RWPE2 (cell line): ENCODE measurements at regions not wholly inside any gene's neighbourhood (a gene's known extent, or its start where the extent isn't known, plus 50 kb on each side); places are given as distances from the start of the nearest gene placed in this dataset.

Experiments used
- ATAC-seq: fragments of 200-7000 bp; cut with Tn5 transposase; 3 replicates; pipeline ENCODE4 v1.9.1; 2021; ENCODE audit warnings: low read depth
- DNase-seq: peaks from one replicate; pipeline ENCODE4 v3.0.0-alpha.2; 2020; ENCODE audit warnings: low spot score
- H3K27ac ChIP-seq: fragments of 450-650 bp; 2 replicates; pipeline ENCODE4 v1.5.1; 2017; ENCODE audit warnings: mild to moderate bottlenecking; ENCODE audit not compliant: poor library complexity, severe bottlenecking
- H3K27me3 ChIP-seq: fragments of 250-450 bp; sonication (Bioruptor Pico); 2 replicates; pipeline ENCODE4 v1.5.1; 2021; ENCODE audit warnings: mild to moderate bottlenecking, moderate library complexity; ENCODE audit not compliant: insufficient read depth, poor library complexity, severe bottlenecking
- H3K36me3 ChIP-seq: fragments of 250-450 bp; sonication (Bioruptor Pico); 2 replicates; pipeline ENCODE4 v1.5.1; 2020; ENCODE audit warnings: low read depth, mild to moderate bottlenecking, moderate library complexity
- H3K4me1 ChIP-seq: fragments of 250-450 bp; sonication (Bioruptor Pico); 2 replicates; pipeline ENCODE4 v1.5.1; 2021; ENCODE audit warnings: mild to moderate bottlenecking, moderate library complexity; ENCODE audit not compliant: insufficient read depth, poor library complexity, severe bottlenecking
- H3K4me3 ChIP-seq: fragments of 250-450 bp; sonication (Bioruptor Pico); 2 replicates; pipeline ENCODE4 v1.5.1; 2021; ENCODE audit warnings: mild to moderate bottlenecking, moderate library complexity; ENCODE audit not compliant: severe bottlenecking
- H3K9me3 ChIP-seq: fragments of 250-450 bp; sonication (Bioruptor Pico); 2 replicates; pipeline ENCODE4 v1.5.1; 2021; ENCODE audit warnings: mild to moderate bottlenecking, moderate library complexity; ENCODE audit not compliant: severe bottlenecking
- CTCF ChIP-seq: fragments of 450-650 bp; IDR thresholded peaks from one replicate; pipeline ENCODE4 v1.5.1; 2017; ENCODE audit warnings: mild to moderate bottlenecking, moderate library complexity; ENCODE audit not compliant: poor library complexity, severe bottlenecking

- Histone ChIP-seq H3K4me1 (no peaks in the 10 kb centered on the region), H3K36me3 (no peaks in the 10 kb centered on the region), H3K9me3 (no peaks in the 10 kb centered on the region), H3K4me3 (no peak overlapping the region), H3K27ac (no peak overlapping the region), H3K27me3 (peaks cover 6% of the 10 kb centered on the region)
- ATAC-seq = no peak
- no peak for DNase-seq
- no peak for TF ChIP-seq CTCF
Observed at GRCh38 chr5:23157169-23157568, 304.0 kb upstream of the CDH12 start.

GRCh38 chr5:23147625-23148024 lies 294.5 kb upstream of the CDH12 start:
- ATAC-seq = no peak
- Histone ChIP-seq H3K4me1 (no peaks in the 10 kb centered on the region), H3K9me3 (no peaks in the 10 kb centered on the region), H3K27me3 (peaks cover 3% of the 10 kb centered on the region), H3K4me3 (no peak overlapping the region), H3K27ac (no peak overlapping the region), H3K36me3 (no peaks in the 10 kb centered on the region)
- TF ChIP-seq CTCF = no peak
- no peak for DNase-seq

GRCh38 chr5:23146183-23146582 lies 293.0 kb upstream of the CDH12 start:
- DNase-seq = no peak
- no peaks in the 10 kb centered on the region for H3K36me3 ChIP-seq
- H3K4me3 ChIP-seq = no peak overlapping the region
- H3K9me3 ChIP-seq = no peaks in the 10 kb centered on the region
- no peak overlapping the region for H3K27ac ChIP-seq
- no peak for TF ChIP-seq CTCF
- no peak for ATAC-seq
- no peaks in the 10 kb centered on the region for H3K27me3 ChIP-seq
- no peaks in the 10 kb centered on the region for H3K4me1 ChIP-seq

- no peak overlapping the region for H3K27ac ChIP-seq
Observed at GRCh38 chr5:23139338-23140171, 286.4 kb upstream of the CDH12 start.

More at GRCh38 chr5:23139338-23140171, 286.4 kb upstream of the CDH12 start:
- Histone ChIP-seq H3K9me3 (no peaks in the 10 kb centered on the region), H3K27me3 (no peaks in the 10 kb centered on the region), H3K4me3 (no peak overlapping the region), H3K4me1 (no peaks in the 10 kb centered on the region), H3K36me3 (no peaks in the 10 kb centered on the region)
- ATAC-seq (peak; percentile 56; the same call in 1 of the 3 replicates), DNase-seq (no peak)
- TF ChIP-seq CTCF = peak; percentile 76
